ENCODE measurements at regions not wholly inside any gene's neighbourhood (a gene's known extent, or its start where the extent isn't known, plus 50 kb on each side); places are given as distances from the start of the nearest gene placed in this dataset.

DNA sequence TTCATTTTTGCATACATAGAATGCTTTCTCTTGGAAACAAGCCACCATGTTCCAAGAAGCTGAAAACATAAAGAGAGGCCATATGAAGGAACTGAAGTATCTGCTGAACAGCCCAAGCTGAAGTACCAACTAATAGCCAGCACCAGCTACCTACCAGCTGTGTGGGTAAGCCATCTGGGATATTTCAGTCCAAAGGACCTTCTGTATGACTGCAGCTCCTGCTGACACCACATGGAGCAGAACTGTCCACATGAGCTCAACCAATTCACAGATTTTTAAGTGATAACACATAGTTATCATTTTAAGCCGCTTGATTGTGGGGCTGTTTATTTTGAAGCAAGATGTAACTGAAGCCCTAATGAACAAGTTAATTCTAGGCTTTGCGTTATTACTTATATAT, 621.1 kb upstream of the KLHL1 start:
- no peak for TF ChIP-seq AGO2 (optimal IDR thresholded peaks at IDR 0.05; ENCODE audit: low read depth, low read length)
- TF ChIP-seq ARID2 (CRISPR knock-in tag; IDR thresholded peaks at IDR 0.05; ENCODE audit: borderline replicate concordance): no peak
- no peak for TF ChIP-seq ZNF263 (CRISPR knock-in tag; IDR thresholded peaks at IDR 0.05)
- TF ChIP-seq ZNF232 (CRISPR knock-in tag; IDR thresholded peaks at IDR 0.05; ENCODE audit: borderline replicate concordance): no peak
- no peak for TF ChIP-seq MXI1 (IDR thresholded peaks at IDR 0.05; ENCODE audit: borderline replicate concordance, low read depth, low read length)
- no peak for TF ChIP-seq FOSL1 (CRISPR knock-in tag; IDR thresholded peaks at IDR 0.05; ENCODE audit: borderline replicate concordance)
- no peak for TF ChIP-seq ATF7 (IDR thresholded peaks at IDR 0.05)
- no peak for TF ChIP-seq ATF7 (CRISPR knock-in tag; IDR thresholded peaks at IDR 0.05)
- TF ChIP-seq, protein P1, sequence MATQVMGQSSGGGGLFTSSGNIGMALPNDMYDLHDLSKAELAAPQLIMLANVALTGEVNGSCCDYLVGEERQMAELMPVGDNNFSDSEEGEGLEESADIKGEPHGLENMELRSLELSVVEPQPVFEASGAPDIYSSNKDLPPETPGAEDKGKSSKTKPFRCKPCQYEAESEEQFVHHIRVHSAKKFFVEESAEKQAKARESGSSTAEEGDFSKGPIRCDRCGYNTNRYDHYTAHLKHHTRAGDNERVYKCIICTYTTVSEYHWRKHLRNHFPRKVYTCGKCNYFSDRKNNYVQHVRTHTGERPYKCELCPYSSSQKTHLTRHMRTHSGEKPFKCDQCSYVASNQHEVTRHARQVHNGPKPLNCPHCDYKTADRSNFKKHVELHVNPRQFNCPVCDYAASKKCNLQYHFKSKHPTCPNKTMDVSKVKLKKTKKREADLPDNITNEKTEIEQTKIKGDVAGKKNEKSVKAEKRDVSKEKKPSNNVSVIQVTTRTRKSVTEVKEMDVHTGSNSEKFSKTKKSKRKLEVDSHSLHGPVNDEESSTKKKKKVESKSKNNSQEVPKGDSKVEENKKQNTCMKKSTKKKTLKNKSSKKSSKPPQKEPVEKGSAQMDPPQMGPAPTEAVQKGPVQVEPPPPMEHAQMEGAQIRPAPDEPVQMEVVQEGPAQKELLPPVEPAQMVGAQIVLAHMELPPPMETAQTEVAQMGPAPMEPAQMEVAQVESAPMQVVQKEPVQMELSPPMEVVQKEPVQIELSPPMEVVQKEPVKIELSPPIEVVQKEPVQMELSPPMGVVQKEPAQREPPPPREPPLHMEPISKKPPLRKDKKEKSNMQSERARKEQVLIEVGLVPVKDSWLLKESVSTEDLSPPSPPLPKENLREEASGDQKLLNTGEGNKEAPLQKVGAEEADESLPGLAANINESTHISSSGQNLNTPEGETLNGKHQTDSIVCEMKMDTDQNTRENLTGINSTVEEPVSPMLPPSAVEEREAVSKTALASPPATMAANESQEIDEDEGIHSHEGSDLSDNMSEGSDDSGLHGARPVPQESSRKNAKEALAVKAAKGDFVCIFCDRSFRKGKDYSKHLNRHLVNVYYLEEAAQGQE (IDR thresholded peaks at IDR 0.05; ENCODE audit: borderline replicate concordance in 1 of 2, low read depth in 1 of 2, low read length in 2 of 2): no peak
- TF ChIP-seq POLR2A (IDR thresholded peaks at IDR 0.05; ENCODE audit: insufficient read depth in 1 of 2, low read depth in 2 of 2, low read length in 2 of 2): no peak
